GM18873 (cell line): ENCODE measurements at regions not wholly inside any gene's neighbourhood (a gene's known extent, or its start where the extent isn't known, plus 50 kb on each side); places are given as distances from the start of the nearest gene placed in this dataset.

Source experiments
- ATAC-seq: cut with Tn5 transposase; IDR thresholded peaks from one replicate; pipeline ENCODE4 v1.9.1; 2021; ENCODE audit warnings: mild to moderate bottlenecking, moderate library complexity, moderate number of reproducible peaks; ENCODE audit not compliant: unreplicated experiment, low FRiP score

- no peak for ATAC-seq
Measured at GRCh38 chr6:18664401-18664800, 277.3 kb downstream of the RNF144B start.

- ATAC-seq: no peak
Measured at GRCh38 chr6:18667612-18668011, 280.5 kb downstream of the RNF144B start.

GRCh38 chr6:18668994-18669393 is 281.8 kb downstream of the RNF144B start:
- no peak for ATAC-seq

GRCh38 chr6:18672852-18673251 is 285.7 kb downstream of the RNF144B start:
- ATAC-seq: no peak

- ATAC-seq: no peak
Measured at GRCh38 chr6:18674346-18674745, 287.2 kb downstream of the RNF144B start.

- no peak for ATAC-seq
Measured at GRCh38 chr6:18675881-18676280, 288.7 kb downstream of the RNF144B start.

- ATAC-seq: no peak
Measured at GRCh38 chr6:18676548-18676947, 289.4 kb downstream of the RNF144B start.

GRCh38 chr6:18680842-18681241 is 293.7 kb downstream of the RNF144B start:
- no peak for ATAC-seq

- no peak for ATAC-seq
Measured at GRCh38 chr6:18681832-18682503, 294.8 kb downstream of the RNF144B start.

GRCh38 chr6:18684343-18684742 is 297.2 kb downstream of the RNF144B start:
- no peak for ATAC-seq

- ATAC-seq: no peak
Measured at GRCh38 chr6:18692929-18693685, 306.0 kb downstream of the RNF144B start.

GRCh38 chr6:18693881-18694280 is 306.7 kb downstream of the RNF144B start:
- ATAC-seq: no peak

- no peak for ATAC-seq
Measured at GRCh38 chr6:18703546-18703945, 316.4 kb downstream of the RNF144B start.

GRCh38 chr6:18707714-18708439 is 320.7 kb downstream of the RNF144B start:
- ATAC-seq: no peak

- no peak for ATAC-seq
Measured at GRCh38 chr6:18712595-18712994, 325.4 kb downstream of the RNF144B start.

- ATAC-seq: no peak
Measured at GRCh38 chr6:18720075-18720474, 332.9 kb downstream of the RNF144B start.

- ATAC-seq: no peak
Measured at GRCh38 chr6:18724056-18724455, 336.9 kb downstream of the RNF144B start.

- ATAC-seq: no peak
Measured at GRCh38 chr6:18725449-18725848, 338.3 kb downstream of the RNF144B start.

- no peak for ATAC-seq
Measured at GRCh38 chr6:18733921-18734550, 346.9 kb downstream of the RNF144B start.

GRCh38 chr6:18741741-18742140 is 354.6 kb downstream of the RNF144B start:
- ATAC-seq: no peak

- no peak for ATAC-seq
Measured at GRCh38 chr6:18742406-18742805, 355.3 kb downstream of the RNF144B start.
